ENCODE measurements at regions not wholly inside any gene's neighbourhood (a gene's known extent, or its start where the extent isn't known, plus 50 kb on each side); places are given as distances from the start of the nearest gene placed in this dataset.

- no peak for TF ChIP-seq EP300 (conservative IDR thresholded peaks at IDR 0.05; ENCODE audit: poor library complexity, severe bottlenecking)
- TF ChIP-seq REST (IDR thresholded peaks at IDR 0.05; ENCODE audit: borderline replicate concordance): no peak
- no peak for TF ChIP-seq RAD21 (conservative IDR thresholded peaks at IDR 0.05)
- TF ChIP-seq SMC3 (conservative IDR thresholded peaks at IDR 0.05; ENCODE audit: poor library complexity): no peak
- no peak for TF ChIP-seq POLR2AphosphoS5 (IDR thresholded peaks at IDR 0.05)
- TF ChIP-seq MXI1 (conservative IDR thresholded peaks at IDR 0.05; ENCODE audit: poor library complexity, severe bottlenecking): no peak
- TF ChIP-seq, protein P1, sequence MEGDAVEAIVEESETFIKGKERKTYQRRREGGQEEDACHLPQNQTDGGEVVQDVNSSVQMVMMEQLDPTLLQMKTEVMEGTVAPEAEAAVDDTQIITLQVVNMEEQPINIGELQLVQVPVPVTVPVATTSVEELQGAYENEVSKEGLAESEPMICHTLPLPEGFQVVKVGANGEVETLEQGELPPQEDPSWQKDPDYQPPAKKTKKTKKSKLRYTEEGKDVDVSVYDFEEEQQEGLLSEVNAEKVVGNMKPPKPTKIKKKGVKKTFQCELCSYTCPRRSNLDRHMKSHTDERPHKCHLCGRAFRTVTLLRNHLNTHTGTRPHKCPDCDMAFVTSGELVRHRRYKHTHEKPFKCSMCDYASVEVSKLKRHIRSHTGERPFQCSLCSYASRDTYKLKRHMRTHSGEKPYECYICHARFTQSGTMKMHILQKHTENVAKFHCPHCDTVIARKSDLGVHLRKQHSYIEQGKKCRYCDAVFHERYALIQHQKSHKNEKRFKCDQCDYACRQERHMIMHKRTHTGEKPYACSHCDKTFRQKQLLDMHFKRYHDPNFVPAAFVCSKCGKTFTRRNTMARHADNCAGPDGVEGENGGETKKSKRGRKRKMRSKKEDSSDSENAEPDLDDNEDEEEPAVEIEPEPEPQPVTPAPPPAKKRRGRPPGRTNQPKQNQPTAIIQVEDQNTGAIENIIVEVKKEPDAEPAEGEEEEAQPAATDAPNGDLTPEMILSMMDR (IDR thresholded peaks at IDR 0.05; ENCODE audit: poor library complexity, severe bottlenecking): no peak
- no peak for TF ChIP-seq TAF1 (IDR thresholded peaks at IDR 0.05; ENCODE audit: low read depth)
- TF ChIP-seq EZH2 (IDR thresholded peaks at IDR 0.05; ENCODE audit: borderline replicate concordance, insufficient read depth, low read length, poor library complexity, severe bottlenecking): no peak
- H3F3A ChIP-seq (ENCODE audit: insufficient read depth, low read length, poor library complexity, severe bottlenecking): no peaks in the 10 kb centered on the region
- H3K27ac ChIP-seq (ENCODE audit: low read length): no peak overlapping the region
- H3K9me2 ChIP-seq (ENCODE audit: insufficient read depth, low read length): no peaks in the 10 kb centered on the region
- no peaks in the 10 kb centered on the region for H3K27me3 ChIP-seq (ENCODE audit: insufficient read depth, low read depth, low read length)
- no peaks in the 10 kb centered on the region for H3K79me2 ChIP-seq (replicated peaks; ENCODE audit: insufficient read depth, low read length)
- no peak overlapping the region for H3K4me3 ChIP-seq (ENCODE audit: low read length)
- no peak overlapping the region for H3K4me2 ChIP-seq (ENCODE audit: low read length)
- no peaks in the 10 kb centered on the region for H3K36me3 ChIP-seq (ENCODE audit: insufficient read depth, low read length)
- no peaks in the 10 kb centered on the region for H3K9me3 ChIP-seq (ENCODE audit: low read length)
- H2AFZ ChIP-seq (ENCODE audit: low read depth, low read length): no peak overlapping the region
- H4K20me1 ChIP-seq (ENCODE audit: insufficient read depth): no peaks in the 10 kb centered on the region
- no peak overlapping the region for H3K9ac ChIP-seq (ENCODE audit: low read length)
Observed at GRCh38 chr7:26036092-26036491, 115.9 kb upstream of the NFE2L3 start.

DNA sequence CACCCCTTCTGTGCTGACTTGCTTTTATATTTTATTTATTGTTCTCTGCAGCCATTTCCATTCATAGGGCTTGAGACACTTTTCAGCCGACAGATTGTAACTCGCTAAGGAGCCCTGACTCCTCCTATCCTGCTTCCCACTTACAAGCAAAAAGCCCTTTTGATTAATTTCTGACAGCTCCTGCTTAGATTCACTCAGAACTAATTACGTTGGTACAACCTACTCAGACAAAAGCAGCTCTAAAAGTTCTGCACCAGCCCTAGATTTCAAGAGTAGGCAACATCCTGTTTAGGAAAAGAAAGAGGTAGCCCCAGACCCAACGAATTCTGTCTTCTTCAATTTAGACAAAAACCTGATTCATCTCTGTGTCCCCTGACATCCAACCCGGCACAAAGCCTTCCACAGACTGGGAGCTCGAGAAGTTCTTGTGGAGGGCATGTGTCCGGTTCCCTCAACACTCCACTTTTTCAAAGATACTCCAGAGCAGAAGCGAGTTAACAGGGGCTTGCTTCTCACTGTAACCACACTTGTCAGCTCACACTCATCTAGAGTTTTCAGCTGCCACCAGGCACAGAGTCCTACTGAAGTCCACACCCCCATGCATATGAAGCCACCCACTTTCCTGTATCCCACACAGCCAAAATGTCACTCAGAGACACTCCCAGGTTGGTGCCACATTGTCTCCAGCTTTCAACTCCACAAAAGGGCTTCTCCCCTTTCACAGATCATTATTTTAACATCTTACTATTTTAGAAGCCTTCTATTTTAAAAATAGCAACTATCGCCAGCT is 113.6 kb upstream of the NFE2L3 start:
- no peak overlapping the region for H2AFZ ChIP-seq (ENCODE audit: low read depth, low read length)
- TF ChIP-seq SMC3 (conservative IDR thresholded peaks at IDR 0.05; ENCODE audit: poor library complexity) (no peak), REST (IDR thresholded peaks at IDR 0.05; ENCODE audit: borderline replicate concordance) (no peak), TAF1 (IDR thresholded peaks at IDR 0.05; ENCODE audit: low read depth) (no peak), EP300 (conservative IDR thresholded peaks at IDR 0.05; ENCODE audit: poor library complexity, severe bottlenecking) (no peak), RAD21 (conservative IDR thresholded peaks at IDR 0.05) (no peak), EZH2 (IDR thresholded peaks at IDR 0.05; ENCODE audit: borderline replicate concordance, insufficient read depth, low read length, poor library complexity, severe bottlenecking) (no peak), POLR2AphosphoS5 (IDR thresholded peaks at IDR 0.05) (no peak), MXI1 (conservative IDR thresholded peaks at IDR 0.05; ENCODE audit: poor library complexity, severe bottlenecking) (no peak)
- TF ChIP-seq, protein P1 (IDR thresholded peaks at IDR 0.05; ENCODE audit: poor library complexity, severe bottlenecking): no peak
- H3K79me2 ChIP-seq (replicated peaks; ENCODE audit: insufficient read depth, low read length): no peaks in the 10 kb centered on the region
- no peak overlapping the region for H3K4me2 ChIP-seq (ENCODE audit: low read length)
- no peaks in the 10 kb centered on the region for H4K20me1 ChIP-seq (ENCODE audit: insufficient read depth)
- no peaks in the 10 kb centered on the region for H3K36me3 ChIP-seq (ENCODE audit: insufficient read depth, low read length)
- no peaks in the 10 kb centered on the region for H3K9me2 ChIP-seq (ENCODE audit: insufficient read depth, low read length)
- H3K9ac ChIP-seq (ENCODE audit: low read length): no peak overlapping the region
- no peaks in the 10 kb centered on the region for H3K27me3 ChIP-seq (ENCODE audit: insufficient read depth, low read depth, low read length)
- no peak overlapping the region for H3K4me3 ChIP-seq (ENCODE audit: low read length)
- no peaks in the 10 kb centered on the region for H3K9me3 ChIP-seq (ENCODE audit: low read length)
- H3F3A ChIP-seq (ENCODE audit: insufficient read depth, low read length, poor library complexity, severe bottlenecking): no peaks in the 10 kb centered on the region
- H3K27ac ChIP-seq (ENCODE audit: low read length): no peak overlapping the region

Data from neural cell (in vitro differentiated cells).